Activated naive CD4-positive, alpha-beta T cell treated with anti-CD3 and anti-CD28 coated beads for 36 hours (primary cell): ENCODE measurements at regions not wholly inside any gene's neighbourhood (a gene's known extent, or its start where the extent isn't known, plus 50 kb on each side); places are given as distances from the start of the nearest gene placed in this dataset.

Experiments
- CTCF ChIA-PET: fragments of 350-600 bp; sonication (Branson Sonifier 250); formaldehyde crosslinking; loops from one replicate; lab custom pipeline; 2021; ENCODE audit warnings: antibody characterized with exemption; lab: Charles Lee
- DNase-seq: peaks from one replicate; pipeline ENCODE4 v3.0.0-alpha.2; 2020
- H3K27ac Mint-ChIP-seq: one replicate; pipeline ENCODE4 v1.8.0; 2021; ENCODE audit warnings: mild to moderate bottlenecking, mixed read lengths
- H3K27me3 Mint-ChIP-seq: one replicate; pipeline ENCODE4 v1.8.0; 2021; ENCODE audit warnings: low read depth, mixed read lengths
- H3K36me3 Mint-ChIP-seq: one replicate; pipeline ENCODE4 v1.8.0; 2021; ENCODE audit warnings: low read depth, mixed read lengths
- H3K4me1 Mint-ChIP-seq: one replicate; pipeline ENCODE4 v1.8.0; 2021; ENCODE audit warnings: low read depth, mixed read lengths
- H3K4me3 Mint-ChIP-seq: one replicate; pipeline ENCODE4 v1.8.0; 2021; ENCODE audit warnings: mild to moderate bottlenecking, moderate library complexity, mixed read lengths
- H3K9me3 Mint-ChIP-seq: one replicate; pipeline ENCODE4 v1.8.0; 2021; ENCODE audit warnings: mixed read lengths
- intact Hi-C: fragments of 100-400 bp; cut with micrococcal nuclease; formaldehyde crosslinking; loops from one replicate; pipeline ENCODE4 v1.15.1; 2023

DNA sequence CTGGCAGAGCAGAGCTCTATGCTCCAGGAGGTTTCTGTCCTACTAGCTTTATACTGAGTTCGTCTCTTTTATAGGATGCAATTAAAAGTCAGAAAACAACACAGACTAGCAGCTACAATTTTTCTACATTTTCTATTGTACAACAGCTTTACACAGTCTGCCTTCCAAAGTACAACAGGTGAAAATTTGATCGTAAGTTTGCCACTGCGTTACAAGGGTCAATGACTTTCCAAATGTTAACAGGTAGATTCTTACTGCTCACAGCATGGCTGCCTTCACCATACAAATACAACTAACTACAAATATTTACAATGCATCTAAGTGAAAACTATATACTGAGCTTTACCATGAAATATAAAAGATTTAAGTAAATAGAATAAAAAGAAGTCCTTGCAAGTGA lies 268.6 kb upstream of the SLCO3A1 start:
- no peak overlapping the region for H3K27ac Mint-ChIP-seq
- CTCF ChIA-PET, result no interaction called here
- H3K4me3 Mint-ChIP-seq, result no peak overlapping the region
- H3K27me3 Mint-ChIP-seq, result peaks cover 5% of the 10 kb centered on the region
- H3K9me3 Mint-ChIP-seq, result no peaks in the 10 kb centered on the region
- intact Hi-C loops, result no loop called here
- no peaks in the 10 kb centered on the region for H3K4me1 Mint-ChIP-seq
- no peak for DNase-seq
- no peaks in the 10 kb centered on the region for H3K36me3 Mint-ChIP-seq

DNA sequence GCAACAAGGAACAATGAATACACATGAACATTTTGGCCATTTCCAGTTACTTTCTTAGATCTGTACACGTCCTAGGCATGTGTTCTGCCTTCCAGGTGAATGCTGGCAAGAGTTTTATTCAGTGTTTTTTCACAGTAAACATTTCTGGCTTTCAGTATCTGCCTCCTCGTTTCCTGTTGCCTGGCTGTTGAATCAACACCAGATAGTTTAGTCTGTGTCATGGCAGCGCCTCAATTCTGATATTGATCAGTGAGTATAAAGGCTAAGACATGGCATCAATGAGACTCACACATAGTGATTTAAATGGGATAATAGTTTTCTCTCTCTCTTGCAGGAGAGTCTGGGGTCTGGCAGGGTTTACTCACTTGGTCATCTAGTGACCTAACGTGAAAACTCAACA lies 266.9 kb upstream of the SLCO3A1 start:
- Mint-ChIP-seq H3K36me3 (no peaks in the 10 kb centered on the region), H3K4me3 (no peak overlapping the region), H3K27me3 (peaks cover 5% of the 10 kb centered on the region), H3K9me3 (no peaks in the 10 kb centered on the region), H3K27ac (no peak overlapping the region), H3K4me1 (no peaks in the 10 kb centered on the region)
- CTCF ChIA-PET, result no interaction called here
- no peak for DNase-seq
- intact Hi-C loops, result no loop called here

- peak; percentile 18 for DNase-seq
- peaks cover 4% of the 10 kb centered on the region for H3K4me1 Mint-ChIP-seq
- no peaks in the 10 kb centered on the region for H3K36me3 Mint-ChIP-seq
- intact Hi-C loops, result loop anchor here (1.0 kb wide), 1 partner anchor 286 kb away; no protein-coding TSS in a partner anchor
- H3K27me3 Mint-ChIP-seq, result no peaks in the 10 kb centered on the region
- CTCF ChIA-PET, result no interaction called here
- H3K27ac Mint-ChIP-seq, result no peak overlapping the region
- H3K4me3 Mint-ChIP-seq, result no peak overlapping the region
- H3K9me3 Mint-ChIP-seq, result no peaks in the 10 kb centered on the region
Observed at GRCh38 chr15:91589360-91589759, 264.1 kb upstream of the SLCO3A1 start.

GRCh38 chr15:91592567-91592966 lies 260.9 kb upstream of the SLCO3A1 start:
- H3K4me1 Mint-ChIP-seq, result peaks cover 4% of the 10 kb centered on the region
- CTCF ChIA-PET, result no interaction called here
- DNase-seq, result no peak
- no peak overlapping the region for H3K4me3 Mint-ChIP-seq
- no peaks in the 10 kb centered on the region for H3K36me3 Mint-ChIP-seq
- no peaks in the 10 kb centered on the region for H3K9me3 Mint-ChIP-seq
- no peak overlapping the region for H3K27ac Mint-ChIP-seq
- intact Hi-C loops, result no loop called here
- peaks cover 5% of the 10 kb centered on the region for H3K27me3 Mint-ChIP-seq

DNA sequence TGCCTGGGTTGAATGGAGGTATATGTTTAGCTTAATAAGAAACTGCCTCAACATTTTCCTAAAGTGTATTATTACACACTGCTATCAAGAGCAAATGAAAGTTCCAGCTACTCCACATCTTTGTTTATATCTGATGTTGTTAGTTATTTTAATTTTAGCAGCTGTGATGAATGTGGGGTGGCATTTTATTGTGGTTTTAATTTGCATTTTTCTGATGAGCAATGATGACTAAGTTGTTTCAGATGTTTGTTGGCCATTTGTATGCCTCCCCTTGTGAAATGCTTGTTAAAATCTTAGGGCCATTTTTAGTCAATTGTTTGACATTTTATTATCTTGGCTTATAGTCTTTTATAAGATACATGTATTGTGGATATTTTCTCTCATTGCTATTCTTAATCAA lies 260.4 kb upstream of the SLCO3A1 start:
- no peak for DNase-seq
- Mint-ChIP-seq H3K9me3 (no peaks in the 10 kb centered on the region), H3K27me3 (peaks cover 6% of the 10 kb centered on the region), H3K4me3 (no peak overlapping the region), H3K4me1 (peaks cover 4% of the 10 kb centered on the region), H3K36me3 (no peaks in the 10 kb centered on the region), H3K27ac (no peak overlapping the region)
- CTCF ChIA-PET, result interaction anchor here (1.3 kb wide), 1 partner anchor 14 kb away, joined by 5 read pairs; no protein-coding TSS in a partner anchor
- intact Hi-C loops, result no loop called here

- no peak for DNase-seq
- CTCF ChIA-PET, result interaction anchor here (1.3 kb wide), 1 partner anchor 14 kb away, joined by 5 read pairs; no protein-coding TSS in a partner anchor
- H3K4me1 Mint-ChIP-seq, result peaks cover 4% of the 10 kb centered on the region
Observed at GRCh38 chr15:91593653-91594052, 259.9 kb upstream of the SLCO3A1 start.

GRCh38 chr15:91599261-91599660 lies 254.2 kb upstream of the SLCO3A1 start:
- Mint-ChIP-seq H3K4me1 (no peaks in the 10 kb centered on the region), H3K27me3 (peaks cover 6% of the 10 kb centered on the region), H3K27ac (no peak overlapping the region), H3K4me3 (no peak overlapping the region), H3K36me3 (no peaks in the 10 kb centered on the region), H3K9me3 (no peaks in the 10 kb centered on the region)
- CTCF ChIA-PET, result no interaction called here
- intact Hi-C loops, result no loop called here
- no peak for DNase-seq

More at GRCh38 chr15:91593653-91594052, 259.9 kb upstream of the SLCO3A1 start:
- intact Hi-C loops, result no loop called here
- H3K36me3 Mint-ChIP-seq, result no peaks in the 10 kb centered on the region
- H3K4me3 Mint-ChIP-seq, result no peak overlapping the region
- no peak overlapping the region for H3K27ac Mint-ChIP-seq
- peaks cover 6% of the 10 kb centered on the region for H3K27me3 Mint-ChIP-seq
- H3K9me3 Mint-ChIP-seq, result no peaks in the 10 kb centered on the region

GRCh38 chr15:91603384-91604080 lies 250.0 kb upstream of the SLCO3A1 start:
- Mint-ChIP-seq H3K27me3 (no peaks in the 10 kb centered on the region), H3K9me3 (no peaks in the 10 kb centered on the region), H3K27ac (no peak overlapping the region), H3K4me3 (no peak overlapping the region), H3K4me1 (no peaks in the 10 kb centered on the region), H3K36me3 (no peaks in the 10 kb centered on the region)
- DNase-seq, result no peak
- CTCF ChIA-PET, result no interaction called here
- intact Hi-C loops, result no loop called here

DNA sequence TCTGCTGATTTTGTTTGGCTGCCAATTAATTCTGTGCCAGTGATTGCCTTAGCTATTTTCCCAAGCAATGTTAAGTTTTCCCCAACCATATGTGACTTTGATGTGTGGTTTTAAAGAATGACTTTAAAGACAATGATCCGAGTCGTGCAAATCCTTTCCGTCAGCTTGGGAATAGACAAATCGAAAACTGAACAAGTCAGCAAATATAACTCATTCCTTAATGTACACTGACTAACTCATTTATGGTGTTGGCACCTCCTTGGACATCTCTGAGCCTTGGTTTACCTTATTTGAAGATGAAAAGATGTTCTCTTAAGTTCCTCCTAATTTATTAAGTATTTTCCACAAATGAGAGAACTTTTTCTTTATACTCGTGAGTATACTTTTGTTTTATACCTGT lies 249.4 kb upstream of the SLCO3A1 start:
- DNase-seq, result no peak
- Mint-ChIP-seq H3K4me1 (no peaks in the 10 kb centered on the region), H3K4me3 (no peak overlapping the region), H3K27me3 (no peaks in the 10 kb centered on the region), H3K27ac (no peak overlapping the region), H3K9me3 (no peaks in the 10 kb centered on the region), H3K36me3 (no peaks in the 10 kb centered on the region)
- CTCF ChIA-PET, result no interaction called here
- intact Hi-C loops, result no loop called here

DNA sequence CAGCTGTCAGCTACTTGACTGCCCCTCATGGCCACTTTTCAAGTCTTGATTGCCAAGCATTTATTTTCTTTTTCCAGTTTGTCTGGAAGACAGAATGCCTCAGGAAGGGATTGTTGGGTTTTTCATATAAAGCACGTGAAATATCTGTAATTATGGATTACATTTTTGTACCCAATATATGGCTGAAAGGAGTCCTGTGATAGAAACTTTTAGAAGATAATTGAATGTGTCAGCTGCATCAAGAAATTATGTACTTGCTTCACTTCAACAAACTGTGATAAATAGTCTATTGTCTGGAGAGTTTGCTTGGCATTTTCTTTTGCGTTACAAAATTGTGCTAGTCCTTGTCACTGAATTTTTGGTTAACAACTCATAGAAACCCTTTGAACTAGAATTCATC lies 247.9 kb upstream of the SLCO3A1 start:
- DNase-seq, result no peak
- CTCF ChIA-PET, result interaction anchor here (0.6 kb wide), 1 partner anchor 368 kb away, joined by 3 read pairs; no protein-coding TSS in a partner anchor
- Mint-ChIP-seq H3K9me3 (no peaks in the 10 kb centered on the region), H3K27me3 (no peaks in the 10 kb centered on the region), H3K27ac (no peak overlapping the region), H3K4me3 (no peak overlapping the region), H3K4me1 (no peaks in the 10 kb centered on the region), H3K36me3 (no peaks in the 10 kb centered on the region)
- intact Hi-C loops, result no loop called here

GRCh38 chr15:91609231-91609630 lies 244.3 kb upstream of the SLCO3A1 start:
- intact Hi-C loops, result no loop called here
- no peak overlapping the region for H3K4me3 Mint-ChIP-seq
- no peak overlapping the region for H3K27ac Mint-ChIP-seq
- no peak for DNase-seq
- no peaks in the 10 kb centered on the region for H3K36me3 Mint-ChIP-seq
- H3K9me3 Mint-ChIP-seq, result no peaks in the 10 kb centered on the region
- CTCF ChIA-PET, result no interaction called here
- no peaks in the 10 kb centered on the region for H3K27me3 Mint-ChIP-seq
- no peaks in the 10 kb centered on the region for H3K4me1 Mint-ChIP-seq

DNA sequence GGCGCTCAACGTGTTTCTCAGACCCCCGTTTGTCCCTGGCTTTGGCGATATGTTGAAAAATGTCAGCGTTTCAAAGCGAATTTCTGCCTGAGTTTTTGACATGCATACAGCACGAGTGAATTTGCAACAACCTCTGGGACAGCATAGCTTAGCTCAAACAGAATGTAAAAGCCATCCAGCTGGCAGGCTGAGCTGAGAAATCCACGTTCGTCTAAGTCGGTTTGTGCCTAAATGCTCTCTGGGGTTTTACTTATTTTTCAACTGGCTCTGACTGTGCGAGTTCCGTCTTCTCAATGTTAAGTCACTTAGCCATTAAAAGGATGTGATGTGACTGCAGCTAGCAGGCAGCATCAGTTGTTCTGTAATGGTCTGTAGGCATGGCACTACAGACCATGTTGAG lies 243.5 kb upstream of the SLCO3A1 start:
- CTCF ChIA-PET, result no interaction called here

DNA sequence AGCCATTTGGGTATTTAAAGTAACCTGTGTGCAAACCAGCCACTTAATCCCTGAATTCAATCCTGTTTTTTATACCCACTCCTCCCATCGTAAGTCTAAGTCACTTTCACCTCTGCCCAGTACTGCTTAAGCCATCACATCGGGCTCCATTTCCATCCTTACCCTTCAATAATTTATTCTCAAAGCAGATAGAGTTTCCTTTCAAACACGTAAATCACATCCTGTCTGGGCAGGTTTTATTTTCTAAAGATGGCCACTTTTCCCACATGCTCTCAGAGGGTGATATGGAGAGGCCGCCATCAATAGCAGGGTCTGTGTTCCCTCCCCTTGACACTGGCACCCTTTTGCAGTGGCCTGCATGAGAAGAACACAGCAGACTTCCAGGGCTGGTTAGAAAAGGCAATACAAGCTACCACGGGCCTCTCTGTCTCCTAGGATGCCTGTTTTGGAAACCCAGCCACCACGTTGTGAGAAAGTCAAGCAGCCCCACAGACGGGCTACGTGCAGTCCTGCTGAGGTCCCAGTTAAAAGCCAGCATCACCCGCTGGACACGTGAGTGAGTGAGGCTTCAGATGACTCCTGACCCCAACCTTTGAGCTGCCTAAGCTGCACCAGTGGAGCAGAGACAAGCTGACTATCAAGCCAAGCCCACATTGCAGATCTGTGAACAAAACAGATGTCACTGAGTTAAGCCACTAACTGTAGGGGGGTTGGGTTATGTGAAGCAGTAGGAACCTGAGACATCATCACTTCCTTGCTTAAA lies 241.8 kb upstream of the SLCO3A1 start:
- CTCF ChIA-PET, result no interaction called here
- H3K27ac Mint-ChIP-seq, result no peak overlapping the region
- intact Hi-C loops, result no loop called here
- no peaks in the 10 kb centered on the region for H3K36me3 Mint-ChIP-seq
- no peak for DNase-seq
- no peaks in the 10 kb centered on the region for H3K4me1 Mint-ChIP-seq
- H3K27me3 Mint-ChIP-seq, result no peaks in the 10 kb centered on the region
- no peaks in the 10 kb centered on the region for H3K9me3 Mint-ChIP-seq
- H3K4me3 Mint-ChIP-seq, result no peak overlapping the region

More for the DNA sequence above, 243.5 kb upstream of the SLCO3A1 start:
- no peaks in the 10 kb centered on the region for H3K36me3 Mint-ChIP-seq
- intact Hi-C loops, result no loop called here
- no peaks in the 10 kb centered on the region for H3K9me3 Mint-ChIP-seq
- no peaks in the 10 kb centered on the region for H3K4me1 Mint-ChIP-seq
- DNase-seq, result no peak
- no peak overlapping the region for H3K4me3 Mint-ChIP-seq
- no peak overlapping the region for H3K27ac Mint-ChIP-seq
- no peaks in the 10 kb centered on the region for H3K27me3 Mint-ChIP-seq
